ENCODE measurements at regions not wholly inside any gene's neighbourhood (a gene's known extent, or its start where the extent isn't known, plus 50 kb on each side); places are given as distances from the start of the nearest gene placed in this dataset.

- TF ChIP-seq TEAD4 (IDR thresholded peaks at IDR 0.05) = no peak
- TF ChIP-seq EGR1 (IDR thresholded peaks at IDR 0.05) = no peak
- no peak for TF ChIP-seq MAX (IDR thresholded peaks at IDR 0.05)
- no peak for TF ChIP-seq YY1 (IDR thresholded peaks at IDR 0.05; ENCODE audit: low read depth)
- no peak for TF ChIP-seq TAF1 (IDR thresholded peaks at IDR 0.05; ENCODE audit: low read depth)
- no peak for TF ChIP-seq RAD21 (IDR thresholded peaks at IDR 0.05; ENCODE audit: low read depth)
- TF ChIP-seq, protein P1, sequence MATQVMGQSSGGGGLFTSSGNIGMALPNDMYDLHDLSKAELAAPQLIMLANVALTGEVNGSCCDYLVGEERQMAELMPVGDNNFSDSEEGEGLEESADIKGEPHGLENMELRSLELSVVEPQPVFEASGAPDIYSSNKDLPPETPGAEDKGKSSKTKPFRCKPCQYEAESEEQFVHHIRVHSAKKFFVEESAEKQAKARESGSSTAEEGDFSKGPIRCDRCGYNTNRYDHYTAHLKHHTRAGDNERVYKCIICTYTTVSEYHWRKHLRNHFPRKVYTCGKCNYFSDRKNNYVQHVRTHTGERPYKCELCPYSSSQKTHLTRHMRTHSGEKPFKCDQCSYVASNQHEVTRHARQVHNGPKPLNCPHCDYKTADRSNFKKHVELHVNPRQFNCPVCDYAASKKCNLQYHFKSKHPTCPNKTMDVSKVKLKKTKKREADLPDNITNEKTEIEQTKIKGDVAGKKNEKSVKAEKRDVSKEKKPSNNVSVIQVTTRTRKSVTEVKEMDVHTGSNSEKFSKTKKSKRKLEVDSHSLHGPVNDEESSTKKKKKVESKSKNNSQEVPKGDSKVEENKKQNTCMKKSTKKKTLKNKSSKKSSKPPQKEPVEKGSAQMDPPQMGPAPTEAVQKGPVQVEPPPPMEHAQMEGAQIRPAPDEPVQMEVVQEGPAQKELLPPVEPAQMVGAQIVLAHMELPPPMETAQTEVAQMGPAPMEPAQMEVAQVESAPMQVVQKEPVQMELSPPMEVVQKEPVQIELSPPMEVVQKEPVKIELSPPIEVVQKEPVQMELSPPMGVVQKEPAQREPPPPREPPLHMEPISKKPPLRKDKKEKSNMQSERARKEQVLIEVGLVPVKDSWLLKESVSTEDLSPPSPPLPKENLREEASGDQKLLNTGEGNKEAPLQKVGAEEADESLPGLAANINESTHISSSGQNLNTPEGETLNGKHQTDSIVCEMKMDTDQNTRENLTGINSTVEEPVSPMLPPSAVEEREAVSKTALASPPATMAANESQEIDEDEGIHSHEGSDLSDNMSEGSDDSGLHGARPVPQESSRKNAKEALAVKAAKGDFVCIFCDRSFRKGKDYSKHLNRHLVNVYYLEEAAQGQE (IDR thresholded peaks at IDR 0.05; ENCODE audit: low read depth) = no peak
- no peak for TF ChIP-seq TCF12 (IDR thresholded peaks at IDR 0.05; ENCODE audit: low read depth)
- no peak for TF ChIP-seq NFIC (IDR thresholded peaks at IDR 0.05)
- no peak for TF ChIP-seq CEBPB (IDR thresholded peaks at IDR 0.05)
- TF ChIP-seq USF1 (IDR thresholded peaks at IDR 0.05) = no peak
- TF ChIP-seq FOXM1 (IDR thresholded peaks at IDR 0.05; ENCODE audit: borderline replicate concordance, low read depth) = no peak
- TF ChIP-seq EP300 (IDR thresholded peaks at IDR 0.05; ENCODE audit: borderline replicate concordance) = no peak
- no peak for TF ChIP-seq ZBTB7A (IDR thresholded peaks at IDR 0.05; ENCODE audit: low read depth)
- TF ChIP-seq CREB1 (IDR thresholded peaks at IDR 0.05; ENCODE audit: low read depth) = no peak
Observed at GRCh38 chrX:102018208-102018607, 86.4 kb upstream of the ZMAT1 start.

- TF ChIP-seq USF1 (IDR thresholded peaks at IDR 0.05) (no peak), CEBPB (IDR thresholded peaks at IDR 0.05) (no peak), TCF12 (IDR thresholded peaks at IDR 0.05; ENCODE audit: low read depth) (no peak), FOXM1 (IDR thresholded peaks at IDR 0.05; ENCODE audit: borderline replicate concordance, low read depth) (no peak), YY1 (IDR thresholded peaks at IDR 0.05; ENCODE audit: low read depth) (no peak), EGR1 (IDR thresholded peaks at IDR 0.05) (no peak), CREB1 (IDR thresholded peaks at IDR 0.05; ENCODE audit: low read depth) (no peak), MAX (IDR thresholded peaks at IDR 0.05) (no peak)
Observed at GRCh38 chrX:102008901-102009300, 77.1 kb upstream of the ZMAT1 start.

GRCh38 chrX:101999644-102000539 lies 68.1 kb upstream of the ZMAT1 start:
- no peak for TF ChIP-seq YY1 (IDR thresholded peaks at IDR 0.05; ENCODE audit: low read depth)
- peak; percentile 53; the same call in 1 of the 2 replicates for TF ChIP-seq NFIC (IDR thresholded peaks at IDR 0.05)
- 0 out of 2 replicates have a peak, but pooled peaks have one; percentile 14 for TF ChIP-seq TEAD4 (IDR thresholded peaks at IDR 0.05)

- TF ChIP-seq USF1 (IDR thresholded peaks at IDR 0.05) = no peak
- no peak for TF ChIP-seq ZBTB7A (IDR thresholded peaks at IDR 0.05; ENCODE audit: low read depth)
- no peak for TF ChIP-seq NFIC (IDR thresholded peaks at IDR 0.05)
- no peak for TF ChIP-seq CEBPB (IDR thresholded peaks at IDR 0.05)
- TF ChIP-seq TEAD4 (IDR thresholded peaks at IDR 0.05) = no peak
- no peak for TF ChIP-seq MAX (IDR thresholded peaks at IDR 0.05)
- TF ChIP-seq FOXM1 (IDR thresholded peaks at IDR 0.05; ENCODE audit: borderline replicate concordance, low read depth) = no peak
Observed at GRCh38 chrX:101993335-101993734, 61.5 kb upstream of the ZMAT1 start.

GRCh38 chrX:101986586-101986985 lies 54.8 kb upstream of the ZMAT1 start:
- TF ChIP-seq TAF1 (IDR thresholded peaks at IDR 0.05; ENCODE audit: low read depth) (no peak), CEBPB (IDR thresholded peaks at IDR 0.05) (no peak), USF1 (IDR thresholded peaks at IDR 0.05) (no peak), TEAD4 (IDR thresholded peaks at IDR 0.05) (no peak), TCF12 (IDR thresholded peaks at IDR 0.05; ENCODE audit: low read depth) (no peak), RAD21 (IDR thresholded peaks at IDR 0.05; ENCODE audit: low read depth) (no peak), EP300 (IDR thresholded peaks at IDR 0.05; ENCODE audit: borderline replicate concordance) (no peak), MAX (IDR thresholded peaks at IDR 0.05) (no peak)
